Transverse colon (tissue), 4 donors: ENCODE measurements at regions not wholly inside any gene's neighbourhood (a gene's known extent, or its start where the extent isn't known, plus 50 kb on each side); places are given as distances from the start of the nearest gene placed in this dataset.

ENCODE experiments used
- CTCF ChIP-seq, 5 experiments: fragments of 200-600 bp in 3 of 5; fragments of 450-650 bp in 2 of 5; sonication (generic) in 3 of 5; IDR thresholded peaks; 1 replicate in 2 of 5; 2 replicates in 3 of 5; pipeline ENCODE4 v1.5.1; 2016 to 2017; ENCODE audit warnings: antibody characterized with exemption in 5 of 5, inconsistent platforms in 3 of 5, mild to moderate bottlenecking in 2 of 5, moderate library complexity in 1 of 5
- EP300 ChIP-seq: sonication (generic); formaldehyde crosslinking; IDR thresholded peaks from one replicate; pipeline ENCODE4 v1.6.1; 2017; ENCODE audit warnings: antibody characterized with exemption, low read depth
- POLR2AphosphoS5 ChIP-seq, 3 donors: sonication (generic); formaldehyde crosslinking; IDR thresholded peaks; one replicate each; pipeline ENCODE4 v1.6.1; 2016; ENCODE audit warnings: antibody characterized with exemption in 3 of 3

- TF ChIP-seq CTCF (IDR thresholded peaks at IDR 0.05) (no peak), POLR2AphosphoS5 (IDR thresholded peaks at IDR 0.05) (no peak), EP300 (no peak)
Observed at GRCh38 chr3:27885641-27886040, 163.5 kb upstream of the EOMES start.
